ENCODE measurements at regions not wholly inside any gene's neighbourhood (a gene's known extent, or its start where the extent isn't known, plus 50 kb on each side); places are given as distances from the start of the nearest gene placed in this dataset.

DNA sequence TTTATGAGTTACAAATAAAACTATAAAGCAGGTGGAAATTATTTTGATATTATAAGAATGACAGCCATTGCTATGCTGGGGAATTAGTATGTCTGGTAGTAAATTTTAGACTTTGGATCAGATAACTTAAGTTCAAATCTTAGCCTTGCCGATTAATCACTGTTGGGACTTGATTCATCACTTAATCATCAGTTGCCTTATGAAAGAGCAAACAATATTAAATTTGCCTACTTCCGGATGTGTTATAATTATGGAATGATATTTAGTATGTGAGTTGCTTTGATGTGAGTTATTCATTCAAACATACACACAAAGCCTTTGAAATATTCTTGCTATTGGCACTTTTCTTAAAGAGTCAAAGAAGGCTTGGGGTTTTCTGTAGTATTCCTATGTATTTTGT lies 717.7 kb downstream of the BRINP1 start:
- H3K27ac ChIP-seq (ENCODE audit: control insufficient read depth, insufficient read depth, low read length) = peak overlapping the region; percentile 54
- no peak for FAIRE-seq
- no peak overlapping the region for H2AFZ ChIP-seq (ENCODE audit: control insufficient read depth, low read length)

DNA sequence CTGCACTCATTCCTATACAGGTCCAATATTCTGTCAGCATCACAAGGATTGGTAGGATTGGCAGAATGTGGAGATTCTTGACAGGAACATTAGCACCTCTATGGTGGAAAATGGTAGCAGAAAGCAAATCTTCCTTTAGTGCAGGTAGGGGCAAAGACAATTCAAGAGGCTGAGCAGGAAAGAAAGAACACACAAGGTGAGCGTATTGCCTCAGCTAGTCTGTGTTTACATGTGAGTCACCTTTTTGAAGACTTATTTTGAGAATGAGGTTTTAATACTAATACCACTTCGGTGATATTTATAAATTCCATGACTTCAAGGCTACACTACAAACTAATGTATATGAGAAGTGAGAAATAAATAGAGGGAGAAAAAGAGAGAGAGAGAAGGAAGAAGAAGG lies 717.0 kb downstream of the BRINP1 start:
- DNase-seq (ENCODE audit: low read depth, low spot score) (no peak), FAIRE-seq (peak; percentile 67)
- Histone ChIP-seq H3K4me2 (ENCODE audit: control insufficient read depth, extremely low read depth, insufficient read depth, low read depth, low read length) (peak overlapping the region; percentile 62), H3K27ac (ENCODE audit: control insufficient read depth, insufficient read depth, low read length) (peak overlapping the region; percentile 54), H2AFZ (ENCODE audit: control insufficient read depth, low read length) (peak overlapping the region; percentile 61), H4K20me1 (ENCODE audit: control insufficient read depth, extremely low read depth, insufficient read depth, low read length) (no peaks in the 10 kb centered on the region), H3K9me1 (ENCODE audit: control insufficient read depth, extremely low read depth, insufficient read depth, low read length) (no peaks in the 10 kb centered on the region), H3K9me3 (ENCODE audit: control insufficient read depth, low read depth, low read length) (no peaks in the 10 kb centered on the region), H3K79me2 (ENCODE audit: control insufficient read depth, insufficient read depth, low read length) (no peaks in the 10 kb centered on the region), H3K9ac (ENCODE audit: control insufficient read depth, extremely low read depth, insufficient read depth, low read length) (peak overlapping the region; percentile 33), H3K4me1 (ENCODE audit: control insufficient read depth, extremely low read depth, insufficient read depth, low read length) (no peaks in the 10 kb centered on the region), H3K27me3 (ENCODE audit: control insufficient read depth, extremely low read depth, insufficient read depth, low read length) (no peaks in the 10 kb centered on the region), H3K36me3 (ENCODE audit: control insufficient read depth in 2 of 2, extremely low read depth in 1 of 2, insufficient read depth in 2 of 2, low read length in 2 of 2) (no peaks in the 10 kb centered on the region), H3K4me3 (ENCODE audit: control insufficient read depth in 2 of 3, extremely low read depth in 1 of 3, insufficient read depth in 2 of 3, low read depth in 1 of 3, low read length in 3 of 3) (peak overlapping the region in 1 of 3 experiments; percentile 38)
- dilution Hi-C loops (cut with MboI; ENCODE audit: extremely low pct_ligation_motif_present, low sequenced_read_pairs) = no loop called here
- TF ChIP-seq, protein P1, sequence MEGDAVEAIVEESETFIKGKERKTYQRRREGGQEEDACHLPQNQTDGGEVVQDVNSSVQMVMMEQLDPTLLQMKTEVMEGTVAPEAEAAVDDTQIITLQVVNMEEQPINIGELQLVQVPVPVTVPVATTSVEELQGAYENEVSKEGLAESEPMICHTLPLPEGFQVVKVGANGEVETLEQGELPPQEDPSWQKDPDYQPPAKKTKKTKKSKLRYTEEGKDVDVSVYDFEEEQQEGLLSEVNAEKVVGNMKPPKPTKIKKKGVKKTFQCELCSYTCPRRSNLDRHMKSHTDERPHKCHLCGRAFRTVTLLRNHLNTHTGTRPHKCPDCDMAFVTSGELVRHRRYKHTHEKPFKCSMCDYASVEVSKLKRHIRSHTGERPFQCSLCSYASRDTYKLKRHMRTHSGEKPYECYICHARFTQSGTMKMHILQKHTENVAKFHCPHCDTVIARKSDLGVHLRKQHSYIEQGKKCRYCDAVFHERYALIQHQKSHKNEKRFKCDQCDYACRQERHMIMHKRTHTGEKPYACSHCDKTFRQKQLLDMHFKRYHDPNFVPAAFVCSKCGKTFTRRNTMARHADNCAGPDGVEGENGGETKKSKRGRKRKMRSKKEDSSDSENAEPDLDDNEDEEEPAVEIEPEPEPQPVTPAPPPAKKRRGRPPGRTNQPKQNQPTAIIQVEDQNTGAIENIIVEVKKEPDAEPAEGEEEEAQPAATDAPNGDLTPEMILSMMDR (optimal IDR thresholded peaks at IDR 0.05 in 1 of 3, IDR thresholded peaks at IDR 0.05 in 1 of 3, conservative IDR thresholded peaks at IDR 0.05 in 1 of 3; ENCODE audit: extremely low read depth in 1 of 3, insufficient read depth in 2 of 3, low read length in 3 of 3) = no peak
- TF ChIP-seq EZH2 (IDR thresholded peaks at IDR 0.05; ENCODE audit: low read length) = no peak

More for the DNA sequence above, 717.7 kb downstream of the BRINP1 start:
- H3K9me1 ChIP-seq (ENCODE audit: control insufficient read depth, extremely low read depth, insufficient read depth, low read length) = no peaks in the 10 kb centered on the region
- H3K27me3 ChIP-seq (ENCODE audit: control insufficient read depth, extremely low read depth, insufficient read depth, low read length) = no peaks in the 10 kb centered on the region
- peaks cover 3% of the 10 kb centered on the region for H3K9me3 ChIP-seq (ENCODE audit: control insufficient read depth, low read depth, low read length)
- H4K20me1 ChIP-seq (ENCODE audit: control insufficient read depth, extremely low read depth, insufficient read depth, low read length) = no peaks in the 10 kb centered on the region
- H3K9ac ChIP-seq (ENCODE audit: control insufficient read depth, extremely low read depth, insufficient read depth, low read length) = no peak overlapping the region
- H3K4me3 ChIP-seq (ENCODE audit: control insufficient read depth in 2 of 3, extremely low read depth in 1 of 3, insufficient read depth in 2 of 3, low read depth in 1 of 3, low read length in 3 of 3) = peak overlapping the region in 1 of 3 experiments; percentile 38
- TF ChIP-seq, protein P1 (optimal IDR thresholded peaks at IDR 0.05 in 1 of 3, IDR thresholded peaks at IDR 0.05 in 1 of 3, conservative IDR thresholded peaks at IDR 0.05 in 1 of 3; ENCODE audit: extremely low read depth in 1 of 3, insufficient read depth in 2 of 3, low read length in 3 of 3) = no peak
- no peaks in the 10 kb centered on the region for H3K79me2 ChIP-seq (ENCODE audit: control insufficient read depth, insufficient read depth, low read length)
- H3K4me1 ChIP-seq (ENCODE audit: control insufficient read depth, extremely low read depth, insufficient read depth, low read length) = no peaks in the 10 kb centered on the region
- H3K36me3 ChIP-seq (ENCODE audit: control insufficient read depth in 2 of 2, extremely low read depth in 1 of 2, insufficient read depth in 2 of 2, low read length in 2 of 2) = no peaks in the 10 kb centered on the region
- peak overlapping the region; percentile 62 for H3K4me2 ChIP-seq (ENCODE audit: control insufficient read depth, extremely low read depth, insufficient read depth, low read depth, low read length)
- no peak for DNase-seq (ENCODE audit: low read depth, low spot score)
- dilution Hi-C loops (cut with MboI; ENCODE audit: extremely low pct_ligation_motif_present, low sequenced_read_pairs) = no loop called here
